Endodermal cell (in vitro differentiated cells): ENCODE measurements at regions not wholly inside any gene's neighbourhood (a gene's known extent, or its start where the extent isn't known, plus 50 kb on each side); places are given as distances from the start of the nearest gene placed in this dataset.

Experiments
- DNase-seq: peaks from one replicate; pipeline ENCODE4 v3.0.0-alpha.2; 2017
- H3K27ac ChIP-seq: 2 replicates; pipeline ENCODE4 v1.5.1; 2013; ENCODE audit warnings: mild to moderate bottlenecking, low read depth, low read length, moderate library complexity
- H3K27me3 ChIP-seq: 2 replicates; pipeline ENCODE4 v1.6.1; 2013; ENCODE audit warnings: mild to moderate bottlenecking, low read length, moderate library complexity; ENCODE audit not compliant: insufficient read depth, control insufficient read depth, poor library complexity, severe bottlenecking
- H3K36me3 ChIP-seq: 2 replicates; pipeline ENCODE4 v1.7.0; 2013; ENCODE audit warnings: mild to moderate bottlenecking, low read length, moderate library complexity; ENCODE audit not compliant: control insufficient read depth, insufficient read depth
- H3K4me1 ChIP-seq: one replicate; pipeline ENCODE4 v1.7.0; 2013; ENCODE audit warnings: low read length; ENCODE audit not compliant: control insufficient read depth, insufficient read depth
- H3K4me3 ChIP-seq: 2 replicates; pipeline ENCODE4 v1.5.1; 2013; ENCODE audit warnings: mild to moderate bottlenecking, low read length, moderate library complexity
- H3K9ac ChIP-seq: 2 replicates; pipeline ENCODE4 v1.6.1; 2013; ENCODE audit warnings: mild to moderate bottlenecking, low read length, moderate library complexity; ENCODE audit not compliant: poor library complexity, severe bottlenecking; ENCODE audit errors: extremely low read depth
- H3K9me3 ChIP-seq: 2 replicates; pipeline ENCODE4 v1.6.1; 2013; ENCODE audit warnings: mild to moderate bottlenecking, low read length, moderate library complexity; ENCODE audit not compliant: control insufficient read depth
- H3K27ac Mint-ChIP-seq: 2 replicates; pipeline ENCODE4 v1.8.0; 2020; ENCODE audit warnings: mixed read lengths
- H3K27me3 Mint-ChIP-seq: 2 replicates; pipeline ENCODE4 v1.8.0; 2021; ENCODE audit warnings: mild to moderate bottlenecking, mixed read lengths; ENCODE audit not compliant: insufficient read depth
- H3K36me3 Mint-ChIP-seq: 2 replicates; pipeline ENCODE4 v1.8.0; 2020; ENCODE audit warnings: low read depth, mixed read lengths
- H3K4me1 Mint-ChIP-seq: 2 replicates; pipeline ENCODE4 v1.8.0; 2020; ENCODE audit warnings: mixed read lengths
- H3K4me3 Mint-ChIP-seq: 2 replicates; pipeline ENCODE4 v1.8.0; 2020; ENCODE audit warnings: mild to moderate bottlenecking, moderate library complexity, mixed read lengths
- H3K9me3 Mint-ChIP-seq: 2 replicates; pipeline ENCODE4 v1.8.0; 2020; ENCODE audit warnings: mild to moderate bottlenecking, mixed read lengths
- CTCF ChIP-seq: fragments of 200-600 bp; sonication (generic); conservative IDR thresholded peaks from 2 replicates; pipeline ENCODE4 v1.5.0; 2021; ENCODE audit warnings: antibody characterized with exemption, mild to moderate bottlenecking
- WGBS, 2 experiments: methylation state at CpG; one replicate each; pipeline versions ENCODE4 v1.1.5 to v1.1.7; 2013; ENCODE audit warnings: missing lambda C conversion rate in 2 of 2, mixed read lengths in 1 of 2; ENCODE audit not compliant: insufficient coverage in 1 of 2, insufficient read length in 1 of 2; 5-methylcytosine and 5-hydroxymethylcytosine counted together

GRCh38 chr10:3414667-3415023 is 242.1 kb upstream of the PITRM1 start:
- Histone ChIP-seq H3K9ac (no peak overlapping the region), H3K4me1 (peaks cover 6% of the 10 kb centered on the region), H3K9me3 (no peaks in the 10 kb centered on the region), H3K36me3 (no peaks in the 10 kb centered on the region), H3K4me3 (no peak overlapping the region), H3K27ac (no peak overlapping the region), H3K27me3 (no peaks in the 10 kb centered on the region)
- H3K9me3 Mint-ChIP-seq: peaks cover 5% of the 10 kb centered on the region
- no peak for TF ChIP-seq CTCF
- 63 to 80% methylated on average over 5 to 10 of the region's 10 CpGs for WGBS, 2 experiments
- peak overlapping the region; percentile 3 for H3K27ac Mint-ChIP-seq
- H3K4me1 Mint-ChIP-seq: peaks cover 22% of the 10 kb centered on the region
- H3K36me3 Mint-ChIP-seq: no peaks in the 10 kb centered on the region
- no peak overlapping the region for H3K4me3 Mint-ChIP-seq
- peak; percentile 49 for DNase-seq
- peaks cover 5% of the 10 kb centered on the region for H3K27me3 Mint-ChIP-seq

GRCh38 chr10:3413937-3414666 is 241.5 kb upstream of the PITRM1 start:
- no peak overlapping the region for H3K27ac Mint-ChIP-seq
- H3K9ac ChIP-seq: no peak overlapping the region
- WGBS, 2 experiments: 95 to 97% methylated on average over 20 to 23 of the region's 23 CpGs

GRCh38 chr10:3412646-3413045 is 240.1 kb upstream of the PITRM1 start:
- no peaks in the 10 kb centered on the region for H3K9me3 ChIP-seq
- H3K4me3 Mint-ChIP-seq: no peak overlapping the region

More at GRCh38 chr10:3413937-3414666, 241.5 kb upstream of the PITRM1 start:
- DNase-seq: no peak
- H3K4me1 Mint-ChIP-seq: peaks cover 22% of the 10 kb centered on the region
- peaks cover 6% of the 10 kb centered on the region for H3K4me1 ChIP-seq
- H3K27ac ChIP-seq: peak overlapping the region; percentile 19
- no peaks in the 10 kb centered on the region for H3K36me3 Mint-ChIP-seq
- no peaks in the 10 kb centered on the region for H3K36me3 ChIP-seq
- peaks cover 5% of the 10 kb centered on the region for H3K27me3 Mint-ChIP-seq
- no peaks in the 10 kb centered on the region for H3K27me3 ChIP-seq
- peaks cover 5% of the 10 kb centered on the region for H3K9me3 Mint-ChIP-seq
- no peak overlapping the region for H3K4me3 ChIP-seq
- H3K4me3 Mint-ChIP-seq: no peak overlapping the region
- no peak for TF ChIP-seq CTCF
- no peaks in the 10 kb centered on the region for H3K9me3 ChIP-seq

More at GRCh38 chr10:3412646-3413045, 240.1 kb upstream of the PITRM1 start:
- no peaks in the 10 kb centered on the region for H3K27me3 ChIP-seq
- WGBS, 2 experiments: 84 to 86% methylated on average over 9 to 16 of the region's 16 CpGs
- no peak for TF ChIP-seq CTCF
- no peak overlapping the region for H3K9ac ChIP-seq
- Mint-ChIP-seq H3K27me3 (peaks cover 5% of the 10 kb centered on the region), H3K36me3 (no peaks in the 10 kb centered on the region), H3K4me1 (peaks cover 11% of the 10 kb centered on the region), H3K9me3 (peaks cover 5% of the 10 kb centered on the region), H3K27ac (no peak overlapping the region)
- no peaks in the 10 kb centered on the region for H3K36me3 ChIP-seq
- H3K27ac ChIP-seq: no peak overlapping the region
- peaks cover 6% of the 10 kb centered on the region for H3K4me1 ChIP-seq
- no peak for DNase-seq
- H3K4me3 ChIP-seq: no peak overlapping the region
